ENCODE measurements at regions not wholly inside any gene's neighbourhood (a gene's known extent, or its start where the extent isn't known, plus 50 kb on each side); places are given as distances from the start of the nearest gene placed in this dataset.

- Mint-ChIP-seq H3K4me1 (ENCODE audit: low read depth) (peaks cover 17% of the 10 kb centered on the region), H3K36me3 (peaks cover under 1% of the 10 kb centered on the region), H3K27me3 (no peaks in the 10 kb centered on the region), H3K4me3 (no peak overlapping the region), H3K9me3 (peaks cover 1% of the 10 kb centered on the region), H3K27ac (no peak overlapping the region)
- CTCF ChIA-PET: no interaction called here
- POLR2A ChIA-PET: no interaction called here
- intact Hi-C loops (cut with micrococcal nuclease): no loop called here
- no peak for DNase-seq
These were observed 139.1 kb upstream of the SPRY4 start for GRCh38 chr5:142463904-142464303.

GRCh38 chr5:142461028-142461590, 136.3 kb upstream of the SPRY4 start:
- H3K36me3 Mint-ChIP-seq: peaks cover 1% of the 10 kb centered on the region
- intact Hi-C loops (cut with micrococcal nuclease): no loop called here
- peaks cover 11% of the 10 kb centered on the region for H3K4me1 Mint-ChIP-seq (ENCODE audit: low read depth)
- no peak for DNase-seq
- H3K27me3 Mint-ChIP-seq: no peaks in the 10 kb centered on the region
- H3K4me3 Mint-ChIP-seq: no peak overlapping the region
- ChIA-PET POLR2A (no interaction called here), CTCF (interaction anchor here (0.5 to 0.6 kb wide), 2 partner anchors 13 to 1274 kb away, joined by 3 read pairs; partner anchors contain the start of gene PCDHB9)
- H3K9me3 Mint-ChIP-seq: peaks cover 5% of the 10 kb centered on the region
- H3K27ac Mint-ChIP-seq: no peak overlapping the region

DNA sequence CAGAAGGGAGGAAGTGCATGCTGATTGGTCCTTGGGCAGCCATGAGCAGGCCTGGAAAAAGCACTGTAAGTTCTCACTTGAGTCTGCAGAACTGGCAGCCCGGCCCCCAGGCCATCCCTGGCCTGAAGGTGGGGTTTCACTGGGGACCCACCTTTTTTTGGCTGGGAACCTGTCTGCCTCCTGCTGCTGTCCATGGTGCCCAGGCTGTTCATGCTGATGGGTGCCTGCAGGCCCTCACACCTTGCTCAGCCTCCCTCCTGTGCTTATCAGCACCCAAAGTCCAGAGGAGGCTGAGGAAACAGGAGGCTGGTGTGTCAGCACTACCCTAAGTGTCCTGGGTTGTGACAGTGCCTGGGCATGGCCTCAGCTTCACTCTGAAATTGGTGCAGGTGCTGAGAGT, 134.4 kb upstream of the SPRY4 start:
- H3K4me3 Mint-ChIP-seq: no peak overlapping the region
- no peak overlapping the region for H3K27ac Mint-ChIP-seq
- peaks cover 5% of the 10 kb centered on the region for H3K9me3 Mint-ChIP-seq
- H3K4me1 Mint-ChIP-seq (ENCODE audit: low read depth): peaks cover 5% of the 10 kb centered on the region
- CTCF ChIA-PET: no interaction called here
- POLR2A ChIA-PET: no interaction called here
- no peaks in the 10 kb centered on the region for H3K27me3 Mint-ChIP-seq
- H3K36me3 Mint-ChIP-seq: peaks cover 1% of the 10 kb centered on the region
- DNase-seq: no peak
- intact Hi-C loops (cut with micrococcal nuclease): no loop called here

DNA sequence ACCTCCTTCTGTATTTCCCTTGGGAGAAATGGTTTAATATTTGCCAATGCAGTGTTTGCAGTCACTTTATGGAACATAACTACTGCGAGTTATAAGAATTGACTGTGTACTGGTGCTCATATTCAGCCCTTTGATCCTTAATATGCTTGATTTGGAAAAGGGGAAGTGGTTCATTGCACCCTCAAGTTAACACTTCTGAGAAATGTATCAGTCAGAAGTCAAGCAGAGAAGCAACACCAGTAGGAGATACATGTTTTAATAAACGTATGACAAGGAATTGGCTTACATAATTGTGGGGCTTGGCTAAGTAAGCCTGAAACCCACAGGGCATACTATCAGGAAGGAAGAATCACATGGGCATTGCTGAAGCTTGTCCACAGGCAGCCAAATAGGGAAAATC, 131.0 kb upstream of the SPRY4 start:
- Mint-ChIP-seq H3K27ac (no peak overlapping the region), H3K9me3 (peaks cover 7% of the 10 kb centered on the region), H3K27me3 (no peaks in the 10 kb centered on the region), H3K4me1 (ENCODE audit: low read depth) (peaks cover under 1% of the 10 kb centered on the region), H3K36me3 (peaks cover 1% of the 10 kb centered on the region), H3K4me3 (no peak overlapping the region)
- POLR2A ChIA-PET: no interaction called here
- CTCF ChIA-PET: no interaction called here
- DNase-seq: no peak
- intact Hi-C loops (cut with micrococcal nuclease): no loop called here

DNA sequence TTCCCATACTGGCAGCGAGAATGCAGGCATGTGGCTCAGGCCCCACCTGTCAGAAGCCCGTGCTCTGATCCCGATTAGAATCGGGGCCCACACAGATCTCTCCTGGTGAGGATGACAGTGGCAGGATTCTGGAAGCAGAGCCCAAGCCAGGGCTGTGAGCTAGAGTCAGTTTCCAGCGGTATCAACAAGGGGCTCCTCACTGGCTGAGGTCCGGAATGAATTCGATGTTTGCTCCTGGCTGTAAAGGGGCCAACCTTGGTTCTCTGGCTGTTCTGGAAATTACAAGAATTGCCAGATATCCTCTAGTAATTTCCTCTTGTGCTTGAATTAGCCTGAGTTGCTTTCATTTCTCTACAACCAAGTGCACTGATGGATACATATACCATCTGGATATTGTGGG, 129.1 kb upstream of the SPRY4 start:
- Mint-ChIP-seq H3K27me3 (no peaks in the 10 kb centered on the region), H3K4me1 (ENCODE audit: low read depth) (no peaks in the 10 kb centered on the region), H3K9me3 (peaks cover 10% of the 10 kb centered on the region), H3K27ac (no peak overlapping the region), H3K36me3 (peaks cover under 1% of the 10 kb centered on the region), H3K4me3 (no peak overlapping the region)
- ChIA-PET POLR2A (no interaction called here), CTCF (interaction anchor here (0.6 kb wide), 1 partner anchor 156 kb away, joined by 5 read pairs; no protein-coding TSS in a partner anchor)
- intact Hi-C loops (cut with micrococcal nuclease): no loop called here
- DNase-seq: no peak

DNA sequence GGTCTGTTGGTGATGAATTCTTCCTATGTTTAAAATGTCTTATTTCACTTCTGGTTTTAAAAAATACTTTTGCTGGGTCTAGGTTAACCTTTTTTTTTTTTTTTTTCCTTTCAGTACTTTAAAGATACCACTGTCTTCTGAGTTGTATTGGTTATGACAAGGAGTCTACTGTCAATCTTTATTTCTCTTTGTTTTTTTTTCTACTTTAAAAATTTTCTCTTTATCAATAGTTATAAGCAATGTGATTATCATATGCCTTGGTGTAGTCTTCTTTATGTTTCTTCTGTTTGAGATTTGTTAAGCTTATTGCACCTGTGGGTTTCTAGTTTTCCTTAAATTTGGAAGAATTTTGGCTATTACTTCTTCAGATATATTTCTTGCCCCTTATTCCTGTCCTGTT, 125.6 kb upstream of the SPRY4 start:
- no peaks in the 10 kb centered on the region for H3K36me3 Mint-ChIP-seq
- ChIA-PET POLR2A (no interaction called here), CTCF (no interaction called here)
- H3K27ac Mint-ChIP-seq: no peak overlapping the region
- intact Hi-C loops (cut with micrococcal nuclease): no loop called here
- H3K27me3 Mint-ChIP-seq: no peaks in the 10 kb centered on the region
- no peak for DNase-seq
- H3K4me3 Mint-ChIP-seq: no peak overlapping the region
- peaks cover 6% of the 10 kb centered on the region for H3K4me1 Mint-ChIP-seq (ENCODE audit: low read depth)
- H3K9me3 Mint-ChIP-seq: peaks cover 6% of the 10 kb centered on the region

GRCh38 chr5:142447887-142448286, 123.1 kb upstream of the SPRY4 start:
- intact Hi-C loops (cut with micrococcal nuclease): no loop called here
- Mint-ChIP-seq H3K36me3 (no peaks in the 10 kb centered on the region), H3K27ac (no peak overlapping the region), H3K4me1 (ENCODE audit: low read depth) (peaks cover 6% of the 10 kb centered on the region), H3K27me3 (no peaks in the 10 kb centered on the region), H3K9me3 (peaks cover 6% of the 10 kb centered on the region), H3K4me3 (no peak overlapping the region)
- ChIA-PET POLR2A (no interaction called here), CTCF (interaction anchor here (0.5 to 0.7 kb wide), 3 partner anchors 13 to 779 kb away, joined by 3 to 4 read pairs (median 3); no protein-coding TSS in a partner anchor)
- no peak for DNase-seq

GRCh38 chr5:142446960-142447279, 122.1 kb upstream of the SPRY4 start:
- intact Hi-C loops (cut with micrococcal nuclease): no loop called here
- POLR2A ChIA-PET: no interaction called here

GRCh38 chr5:142446131-142446959, 121.5 kb upstream of the SPRY4 start:
- no peak overlapping the region for H3K27ac Mint-ChIP-seq
- ChIA-PET CTCF (interaction anchor here (1.2 kb wide), 1 partner anchor 123 kb away, joined by 4 read pairs; no protein-coding TSS in a partner anchor), POLR2A (no interaction called here)
- DNase-seq: no peak
- peaks cover 6% of the 10 kb centered on the region for H3K9me3 Mint-ChIP-seq
- intact Hi-C loops (cut with micrococcal nuclease): no loop called here
- H3K4me1 Mint-ChIP-seq (ENCODE audit: low read depth): peaks cover 15% of the 10 kb centered on the region
- no peaks in the 10 kb centered on the region for H3K27me3 Mint-ChIP-seq
- H3K36me3 Mint-ChIP-seq: no peaks in the 10 kb centered on the region
- no peak overlapping the region for H3K4me3 Mint-ChIP-seq

More at GRCh38 chr5:142446960-142447279, 122.1 kb upstream of the SPRY4 start:
- peaks cover 6% of the 10 kb centered on the region for H3K9me3 Mint-ChIP-seq
- CTCF ChIA-PET: no interaction called here
- H3K27me3 Mint-ChIP-seq: no peaks in the 10 kb centered on the region
- peaks cover 10% of the 10 kb centered on the region for H3K4me1 Mint-ChIP-seq (ENCODE audit: low read depth)
- DNase-seq: no peak
- H3K27ac Mint-ChIP-seq: no peak overlapping the region
- H3K4me3 Mint-ChIP-seq: no peak overlapping the region
- no peaks in the 10 kb centered on the region for H3K36me3 Mint-ChIP-seq

GRCh38 chr5:142445266-142445665, 120.4 kb upstream of the SPRY4 start:
- no peaks in the 10 kb centered on the region for H3K36me3 Mint-ChIP-seq
- no peak overlapping the region for H3K27ac Mint-ChIP-seq
- no peaks in the 10 kb centered on the region for H3K9me3 Mint-ChIP-seq
- POLR2A ChIA-PET: no interaction called here
- intact Hi-C loops (cut with micrococcal nuclease): no loop called here
- no peak for DNase-seq
- H3K4me3 Mint-ChIP-seq: no peak overlapping the region
- H3K4me1 Mint-ChIP-seq (ENCODE audit: low read depth): peaks cover 18% of the 10 kb centered on the region
- no peaks in the 10 kb centered on the region for H3K27me3 Mint-ChIP-seq
- CTCF ChIA-PET: interaction anchor here (0.7 to 1.2 kb wide), 2 partner anchors 121 to 122 kb away, joined by 4 read pairs; no protein-coding TSS in a partner anchor

DNA sequence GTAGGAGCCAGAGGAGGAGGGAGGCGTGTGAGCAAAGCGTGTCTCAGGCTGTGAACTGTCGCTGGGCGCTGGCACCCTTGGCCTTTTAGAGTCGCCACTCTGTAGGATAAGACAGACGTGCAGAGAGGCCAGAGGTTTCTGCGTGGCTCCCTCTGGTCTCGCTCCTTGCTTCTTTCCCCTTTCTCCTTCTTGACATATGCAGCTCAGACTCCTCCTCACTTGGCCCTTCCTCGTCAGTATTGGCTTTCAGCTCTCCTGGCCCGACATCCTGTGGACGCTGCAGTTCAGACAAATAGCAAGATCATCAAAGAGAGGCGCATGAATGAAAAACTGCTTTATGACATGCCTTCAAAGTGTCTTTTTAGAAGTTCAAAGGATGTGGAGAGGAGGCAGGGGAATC, 116.8 kb upstream of the SPRY4 start:
- Mint-ChIP-seq H3K4me3 (no peak overlapping the region), H3K36me3 (no peaks in the 10 kb centered on the region), H3K27me3 (no peaks in the 10 kb centered on the region), H3K27ac (no peak overlapping the region), H3K4me1 (ENCODE audit: low read depth) (peaks cover 29% of the 10 kb centered on the region), H3K9me3 (no peaks in the 10 kb centered on the region)
- DNase-seq: peak; percentile 58
- intact Hi-C loops (cut with micrococcal nuclease): loop anchor here (5.0 kb wide), 1 partner anchor 289 kb away; no protein-coding TSS in a partner anchor
- ChIA-PET CTCF (interaction anchor here (0.6 to 1.0 kb wide), 2 partner anchors 15 to 119 kb away, joined by 3 read pairs; no protein-coding TSS in a partner anchor), POLR2A (no interaction called here)

- no peaks in the 10 kb centered on the region for H3K36me3 Mint-ChIP-seq
- H3K27me3 Mint-ChIP-seq: no peaks in the 10 kb centered on the region
- no peak for DNase-seq
- intact Hi-C loops (cut with micrococcal nuclease): loop anchor here (10.0 kb wide), 1 partner anchor 115 kb away; the partner anchor contains the start of gene SPRY4
- ChIA-PET POLR2A (interaction anchor here (1.1 kb wide), 1 partner anchor 13 kb away, joined by 3 read pairs; no protein-coding TSS in a partner anchor), CTCF (interaction anchor here (0.9 kb wide), 1 partner anchor 17 kb away, joined by 4 read pairs; no protein-coding TSS in a partner anchor)
- no peak overlapping the region for H3K4me3 Mint-ChIP-seq
- H3K27ac Mint-ChIP-seq: no peak overlapping the region
- H3K4me1 Mint-ChIP-seq (ENCODE audit: low read depth): peaks cover 23% of the 10 kb centered on the region
- H3K9me3 Mint-ChIP-seq: no peaks in the 10 kb centered on the region
These were observed 114.5 kb upstream of the SPRY4 start for GRCh38 chr5:142439207-142439860.

Data from activated CD4-positive, alpha-beta memory T cell treated with anti-CD3 and anti-CD28 coated beads for 36 hours (primary cell).